HL-60 (cell line): ENCODE measurements at regions not wholly inside any gene's neighbourhood (a gene's known extent, or its start where the extent isn't known, plus 50 kb on each side); places are given as distances from the start of the nearest gene placed in this dataset.

ENCODE experiments used
- DNase-seq, 2 experiments: peaks; one replicate each; pipeline ENCODE4 v3.0.0-alpha.2; 2010 to 2020; ENCODE audit warnings: low read depth in 1 of 2, low spot score in 1 of 2
- H3K27ac ChIP-seq: fragments of 250-450 bp; sonication (Bioruptor Pico); replicated peaks from 2 replicates; pipeline ENCODE4 v1.5.1; 2020; ENCODE audit warnings: mild to moderate bottlenecking, moderate library complexity
- H3K27me3 ChIP-seq: fragments of 250-450 bp; sonication (Bioruptor Pico); 2 replicates; pipeline ENCODE4 v1.5.1; 2021; ENCODE audit warnings: mild to moderate bottlenecking, moderate library complexity; ENCODE audit not compliant: insufficient read depth, poor library complexity, severe bottlenecking
- H3K4me3 ChIP-seq: replicated peaks from 2 replicates; pipeline ENCODE4 v1.5.1; 2011; ENCODE audit warnings: mild to moderate bottlenecking, control low read depth, low read length; ENCODE audit not compliant: insufficient read depth
- CTCF ChIP-seq: IDR thresholded peaks from one replicate; pipeline ENCODE4 v1.5.1; 2011; ENCODE audit warnings: low read length, control low read depth, inconsistent platforms; ENCODE audit not compliant: insufficient read depth
- GABPA ChIP-seq: IDR thresholded peaks from 2 replicates; pipeline ENCODE4 v1.6.1; 2012; ENCODE audit warnings: low read depth
- POLR2AphosphoS5 ChIP-seq: IDR thresholded peaks from 2 replicates; pipeline ENCODE4 v1.6.1; 2012; ENCODE audit warnings: low read depth
- REST ChIP-seq: IDR thresholded peaks from 2 replicates; pipeline ENCODE4 v1.6.1; 2012; ENCODE audit warnings: low read depth; ENCODE audit not compliant: insufficient replicate concordance
- SPI1 ChIP-seq: IDR thresholded peaks from 2 replicates; pipeline ENCODE4 v1.6.1; 2012; ENCODE audit warnings: low read depth, mild to moderate bottlenecking, borderline replicate concordance

GRCh38 chr14:96634481-96634880, 132.3 kb downstream of the PAPOLA start:
- no peak overlapping the region for H3K4me3 ChIP-seq
- no peak for DNase-seq
- no peak overlapping the region for H3K27ac ChIP-seq
- no peaks in the 10 kb centered on the region for H3K27me3 ChIP-seq
- TF ChIP-seq CTCF, result no peak
- TF ChIP-seq GABPA, result no peak
- no peak for TF ChIP-seq SPI1
- TF ChIP-seq POLR2AphosphoS5, result no peak
- TF ChIP-seq REST, result no peak

GRCh38 chr14:96634896-96635295, 132.7 kb downstream of the PAPOLA start:
- no peak for DNase-seq
- Histone ChIP-seq H3K4me3 (no peak overlapping the region), H3K27me3 (no peaks in the 10 kb centered on the region), H3K27ac (no peak overlapping the region)
- no peak for TF ChIP-seq REST
- no peak for TF ChIP-seq POLR2AphosphoS5
- no peak for TF ChIP-seq CTCF
- no peak for TF ChIP-seq GABPA
- no peak for TF ChIP-seq SPI1

GRCh38 chr14:96635850-96636249, 133.7 kb downstream of the PAPOLA start:
- no peak for TF ChIP-seq CTCF
- no peak for TF ChIP-seq POLR2AphosphoS5
- Histone ChIP-seq H3K27ac (no peak overlapping the region), H3K27me3 (no peaks in the 10 kb centered on the region), H3K4me3 (no peak overlapping the region)
- DNase-seq, result no peak

- Histone ChIP-seq H3K4me3 (no peak overlapping the region), H3K27ac (no peak overlapping the region), H3K27me3 (peaks cover 2% of the 10 kb centered on the region)
- TF ChIP-seq REST, result no peak
- no peak for TF ChIP-seq GABPA
- no peak for TF ChIP-seq CTCF
- no peak for TF ChIP-seq SPI1
- TF ChIP-seq POLR2AphosphoS5, result no peak
- DNase-seq, result no peak
Measured at GRCh38 chr14:96637521-96637920, 135.3 kb downstream of the PAPOLA start.
